PC-9 (cell line): ENCODE measurements at regions not wholly inside any gene's neighbourhood (a gene's known extent, or its start where the extent isn't known, plus 50 kb on each side); places are given as distances from the start of the nearest gene placed in this dataset.

Experiments
- BruUV-seq: library from RNA; stranded (reverse); fragments of 400-500 nt; replicated peaks from 2 replicates; lab custom pipeline; 2021; lab: Mats Ljungman, UMichigan
- CTCF ChIA-PET: fragments of 300-600 bp; sonication (Branson Sonifier 250); formaldehyde crosslinking; loops from one replicate; lab custom pipeline; 2022; ENCODE audit warnings: antibody characterized with exemption; lab: Charles Lee
- POLR2A ChIA-PET: fragments of 300-600 bp; sonication (Branson Sonifier 250); formaldehyde crosslinking; loops from one replicate; lab custom pipeline; 2022; ENCODE audit warnings: antibody characterized with exemption; ENCODE audit not compliant: unreplicated experiment; lab: Charles Lee
- DNase-seq, 2 experiments: peaks; one replicate each; pipeline versions ENCODE4 v3.0.0 to v3.0.0-alpha.2; 2015 to 2022; ENCODE audit warnings: mixed read lengths in 1 of 2
- H2AFZ ChIP-seq: fragments of 200-600 bp; sonication (generic); 2 replicates; pipeline ENCODE4 v1.8.1; 2017; ENCODE audit warnings: antibody characterized with exemption
- H3F3A ChIP-seq: fragments of 200-600 bp; sonication (generic); 2 replicates; pipeline ENCODE4 v1.8.1; 2017; ENCODE audit warnings: antibody characterized with exemption, mild to moderate bottlenecking, low read depth; ENCODE audit not compliant: insufficient read depth
- H3K27ac ChIP-seq: fragments of 200-600 bp; sonication (generic); 2 replicates; pipeline ENCODE4 v1.6.1; 2016; ENCODE audit warnings: mixed run types
- H3K27me3 ChIP-seq: fragments of 200-600 bp; sonication (generic); 2 replicates; pipeline ENCODE4 v1.6.1; 2016; ENCODE audit warnings: low read depth, mixed run types; ENCODE audit not compliant: insufficient read depth
- H3K36me3 ChIP-seq: fragments of 200-600 bp; sonication (generic); 2 replicates; pipeline ENCODE4 v1.6.1; 2016; ENCODE audit warnings: low read depth, mixed run types
- H3K4me1 ChIP-seq: fragments of 200-600 bp; sonication (generic); replicated peaks from 2 replicates; pipeline ENCODE4 v1.6.1; 2016; ENCODE audit warnings: mixed run types; ENCODE audit not compliant: insufficient read depth
- H3K4me2 ChIP-seq: fragments of 200-600 bp; sonication (generic); 2 replicates; pipeline ENCODE4 v1.6.1; 2017; ENCODE audit warnings: mixed run types
- H3K4me3 ChIP-seq: fragments of 200-600 bp; sonication (generic); 2 replicates; pipeline ENCODE4 v1.6.1; 2016; ENCODE audit warnings: mixed run types
- H3K79me2 ChIP-seq: fragments of 200-600 bp; sonication (generic); 2 replicates; pipeline ENCODE4 v1.6.1; 2017; ENCODE audit warnings: low read depth, mixed run types
- H3K9me2 ChIP-seq: fragments of 200-600 bp; sonication (generic); 2 replicates; pipeline ENCODE4 v1.8.1; 2017; ENCODE audit warnings: mild to moderate bottlenecking; ENCODE audit not compliant: insufficient read depth
- H3K9me3 ChIP-seq: fragments of 200-600 bp; sonication (generic); 2 replicates; pipeline ENCODE4 v1.8.1; 2016; ENCODE audit warnings: low read depth; ENCODE audit not compliant: insufficient read depth
- H4K20me1 ChIP-seq: fragments of 200-600 bp; sonication (generic); 2 replicates; pipeline ENCODE4 v1.8.1; 2017; ENCODE audit not compliant: insufficient read depth
- EZH2 ChIP-seq: fragments of 200-600 bp; sonication (generic); IDR thresholded peaks from 2 replicates; pipeline ENCODE4 v1.8.0; 2017; ENCODE audit warnings: antibody characterized with exemption, low read depth
- intact Hi-C: fragments of 100-400 bp; cut with micrococcal nuclease; formaldehyde crosslinking; loops from one replicate; pipeline ENCODE4 v1.10.0; 2022; ENCODE audit not compliant: unreplicated experiment
- TF ChIP-seq, protein P1 (sequence below): fragments of 200-600 bp; sonication (generic); conservative IDR thresholded peaks from 2 replicates; pipeline ENCODE4 v1.6.1; 2017; ENCODE audit warnings: mixed run types, antibody characterized with exemption, mild to moderate bottlenecking, moderate library complexity

- H3K4me2 ChIP-seq = no peak overlapping the region
- H3K36me3 ChIP-seq = no peaks in the 10 kb centered on the region
- ChIA-PET CTCF (no interaction called here), POLR2A (no interaction called here)
- intact Hi-C loops = no loop called here
- H3K4me3 ChIP-seq = no peak overlapping the region
- no peaks in the 10 kb centered on the region for H3K9me2 ChIP-seq
- H3K4me1 ChIP-seq = 0 out of 2 replicates have a peak, but pooled peaks cover 8% of the 10 kb centered on the region
- no TSS peak for BruUV-seq
- no peak overlapping the region for H3K27ac ChIP-seq
- H3K79me2 ChIP-seq = no peaks in the 10 kb centered on the region
- no peaks in the 10 kb centered on the region for H3K9me3 ChIP-seq
- TF ChIP-seq, protein P1, sequence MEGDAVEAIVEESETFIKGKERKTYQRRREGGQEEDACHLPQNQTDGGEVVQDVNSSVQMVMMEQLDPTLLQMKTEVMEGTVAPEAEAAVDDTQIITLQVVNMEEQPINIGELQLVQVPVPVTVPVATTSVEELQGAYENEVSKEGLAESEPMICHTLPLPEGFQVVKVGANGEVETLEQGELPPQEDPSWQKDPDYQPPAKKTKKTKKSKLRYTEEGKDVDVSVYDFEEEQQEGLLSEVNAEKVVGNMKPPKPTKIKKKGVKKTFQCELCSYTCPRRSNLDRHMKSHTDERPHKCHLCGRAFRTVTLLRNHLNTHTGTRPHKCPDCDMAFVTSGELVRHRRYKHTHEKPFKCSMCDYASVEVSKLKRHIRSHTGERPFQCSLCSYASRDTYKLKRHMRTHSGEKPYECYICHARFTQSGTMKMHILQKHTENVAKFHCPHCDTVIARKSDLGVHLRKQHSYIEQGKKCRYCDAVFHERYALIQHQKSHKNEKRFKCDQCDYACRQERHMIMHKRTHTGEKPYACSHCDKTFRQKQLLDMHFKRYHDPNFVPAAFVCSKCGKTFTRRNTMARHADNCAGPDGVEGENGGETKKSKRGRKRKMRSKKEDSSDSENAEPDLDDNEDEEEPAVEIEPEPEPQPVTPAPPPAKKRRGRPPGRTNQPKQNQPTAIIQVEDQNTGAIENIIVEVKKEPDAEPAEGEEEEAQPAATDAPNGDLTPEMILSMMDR = no peak
- no peak for TF ChIP-seq EZH2
- no peaks in the 10 kb centered on the region for H3F3A ChIP-seq
- no peak overlapping the region for H2AFZ ChIP-seq
- H3K27me3 ChIP-seq = no peaks in the 10 kb centered on the region
- H4K20me1 ChIP-seq = no peaks in the 10 kb centered on the region; the same call in 1 of the 2 replicates
- no peak for DNase-seq
Measured at GRCh38 chr17:36667922-36668321, 66.5 kb downstream of the MRM1 start.

GRCh38 chr17:36668824-36669223 is 67.4 kb downstream of the MRM1 start:
- H3K36me3 ChIP-seq = no peaks in the 10 kb centered on the region
- no peak overlapping the region for H3K4me2 ChIP-seq
- ChIA-PET POLR2A (no interaction called here), CTCF (no interaction called here)
- no peaks in the 10 kb centered on the region for H3K27me3 ChIP-seq
- no peaks in the 10 kb centered on the region for H3K79me2 ChIP-seq
- H3K27ac ChIP-seq = no peak overlapping the region
- TF ChIP-seq, protein P1 = no peak
- TF ChIP-seq EZH2 = no peak
- no TSS peak for BruUV-seq
- H3K4me3 ChIP-seq = no peak overlapping the region
- intact Hi-C loops = no loop called here
- no peaks in the 10 kb centered on the region; the same call in 1 of the 2 replicates for H4K20me1 ChIP-seq
- 0 out of 2 replicates have a peak, but pooled peaks cover 8% of the 10 kb centered on the region for H3K4me1 ChIP-seq
- no peak overlapping the region for H2AFZ ChIP-seq
- no peaks in the 10 kb centered on the region for H3K9me2 ChIP-seq
- H3F3A ChIP-seq = no peaks in the 10 kb centered on the region
- DNase-seq = no peak
- H3K9me3 ChIP-seq = no peaks in the 10 kb centered on the region

DNA sequence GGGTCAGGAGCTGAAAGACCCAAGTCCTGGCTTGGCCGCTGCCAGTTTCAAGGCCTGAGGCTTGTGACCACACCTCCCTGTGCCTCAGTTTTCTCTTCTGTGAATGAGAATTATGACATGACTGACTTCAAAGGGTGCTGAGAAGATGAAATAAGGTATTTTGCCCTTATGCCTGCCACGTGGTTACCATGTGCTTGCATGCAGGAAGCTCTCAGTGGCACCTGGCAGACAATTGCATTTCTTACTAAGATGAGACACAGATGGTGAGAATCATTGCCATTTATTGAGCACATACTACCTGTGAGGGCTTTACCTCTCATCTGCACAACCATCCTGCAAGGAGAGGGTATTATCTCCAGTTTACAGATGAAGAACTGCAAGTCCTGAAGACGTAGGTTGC is 69.8 kb downstream of the MRM1 start:
- Histone ChIP-seq H3K27ac (no peak overlapping the region), H3K4me1 (no peaks in the 10 kb centered on the region), H3F3A (no peaks in the 10 kb centered on the region), H3K27me3 (0 out of 2 replicates have a peak, but pooled peaks cover 3% of the 10 kb centered on the region), H3K4me2 (no peak overlapping the region), H3K79me2 (no peaks in the 10 kb centered on the region), H3K9me3 (no peaks in the 10 kb centered on the region), H2AFZ (no peak overlapping the region), H4K20me1 (no peaks in the 10 kb centered on the region; the same call in 1 of the 2 replicates), H3K9me2 (no peaks in the 10 kb centered on the region), H3K4me3 (no peak overlapping the region), H3K36me3 (no peaks in the 10 kb centered on the region)
- TF ChIP-seq EZH2 = no peak
- TF ChIP-seq, protein P1 = no peak
- no TSS peak for BruUV-seq
- DNase-seq = no peak
- CTCF ChIA-PET = no interaction called here
- POLR2A ChIA-PET = no interaction called here
- intact Hi-C loops = no loop called here
